Spleen (tissue), 7 donors: ENCODE measurements at regions not wholly inside any gene's neighbourhood (a gene's known extent, or its start where the extent isn't known, plus 50 kb on each side); places are given as distances from the start of the nearest gene placed in this dataset.

ENCODE experiments used
- POLR2A ChIP-seq, 3 donors: fragments of 450-650 bp; IDR thresholded peaks; one replicate each; pipeline ENCODE4 v1.5.1; 2017; ENCODE audit warnings: antibody characterized with exemption in 3 of 3, mild to moderate bottlenecking in 1 of 3
- POLR2AphosphoS5 ChIP-seq, 3 donors: sonication (generic); formaldehyde crosslinking; IDR thresholded peaks; one replicate each; pipeline ENCODE4 v1.5.1; 2017; ENCODE audit warnings: antibody characterized with exemption in 3 of 3
- TF ChIP-seq, protein P1 (sequence below), 11 experiments: fragments of 200-600 bp in 7 of 11; fragments of 450-650 bp in 4 of 11; sonication (generic) in 4 of 11; IDR thresholded peaks in 8 of 11; conservative IDR thresholded peaks in 3 of 11; 1 replicate in 7 of 11; 2 replicates in 4 of 11; pipeline versions ENCODE4 v1.4.0 to v1.8.0; 2016 to 2021; ENCODE audit warnings: antibody characterized with exemption in 11 of 11, inconsistent platforms in 4 of 11, mild to moderate bottlenecking in 1 of 11
- donor health status: DM: no; HTN: no; CAD: no; lungs with moderate emphysema.
- donor health status: DM: no; HTN: no; CAD: no.
- donor health status: DM: no; HTN: no; CAD: no.

DNA sequence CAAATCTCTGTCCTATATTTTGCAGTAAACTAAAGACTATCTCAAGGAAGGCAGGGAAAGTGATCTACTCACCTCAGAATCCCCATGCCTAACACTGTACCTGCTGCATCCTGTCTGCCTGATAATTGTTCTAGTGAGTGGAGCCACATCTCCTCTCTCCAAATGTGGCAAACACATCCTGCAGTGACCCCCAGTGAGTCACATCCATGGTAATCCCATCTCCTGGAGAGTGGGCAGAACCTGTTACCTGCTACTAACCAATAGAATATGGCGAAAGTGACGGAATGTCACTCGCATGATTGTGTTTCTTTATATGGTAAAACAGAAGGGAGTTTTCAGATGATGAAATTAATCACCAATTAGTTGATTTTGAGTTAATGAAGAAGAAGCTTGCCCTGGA lies 353.8 kb upstream of the DLGAP1 start:
- TF ChIP-seq, protein P1, sequence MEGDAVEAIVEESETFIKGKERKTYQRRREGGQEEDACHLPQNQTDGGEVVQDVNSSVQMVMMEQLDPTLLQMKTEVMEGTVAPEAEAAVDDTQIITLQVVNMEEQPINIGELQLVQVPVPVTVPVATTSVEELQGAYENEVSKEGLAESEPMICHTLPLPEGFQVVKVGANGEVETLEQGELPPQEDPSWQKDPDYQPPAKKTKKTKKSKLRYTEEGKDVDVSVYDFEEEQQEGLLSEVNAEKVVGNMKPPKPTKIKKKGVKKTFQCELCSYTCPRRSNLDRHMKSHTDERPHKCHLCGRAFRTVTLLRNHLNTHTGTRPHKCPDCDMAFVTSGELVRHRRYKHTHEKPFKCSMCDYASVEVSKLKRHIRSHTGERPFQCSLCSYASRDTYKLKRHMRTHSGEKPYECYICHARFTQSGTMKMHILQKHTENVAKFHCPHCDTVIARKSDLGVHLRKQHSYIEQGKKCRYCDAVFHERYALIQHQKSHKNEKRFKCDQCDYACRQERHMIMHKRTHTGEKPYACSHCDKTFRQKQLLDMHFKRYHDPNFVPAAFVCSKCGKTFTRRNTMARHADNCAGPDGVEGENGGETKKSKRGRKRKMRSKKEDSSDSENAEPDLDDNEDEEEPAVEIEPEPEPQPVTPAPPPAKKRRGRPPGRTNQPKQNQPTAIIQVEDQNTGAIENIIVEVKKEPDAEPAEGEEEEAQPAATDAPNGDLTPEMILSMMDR (IDR thresholded peaks at IDR 0.05 in 8 of 11, conservative IDR thresholded peaks at IDR 0.05 in 3 of 11) = no peak
- TF ChIP-seq POLR2A (IDR thresholded peaks at IDR 0.05) = no peak
- no peak for TF ChIP-seq POLR2AphosphoS5 (IDR thresholded peaks at IDR 0.05)
